Spleen (tissue), 11 donors: ENCODE measurements at regions not wholly inside any gene's neighbourhood (a gene's known extent, or its start where the extent isn't known, plus 50 kb on each side); places are given as distances from the start of the nearest gene placed in this dataset.

Experiments used
- DNase-seq: peaks from one replicate; pipeline ENCODE4 v3.0.0-alpha.2; 2020
- H3K27ac ChIP-seq, 8 donors: fragments of 200-600 bp; sonication (generic) in 7 of 8; 1 replicate in 4 of 8; 2 replicates in 4 of 8; pipeline versions ENCODE4 v1.5.0 to v1.8.0; 2016 to 2021; ENCODE audit warnings: inconsistent platforms in 4 of 8, mild to moderate bottlenecking in 4 of 8, moderate library complexity in 1 of 8
- H3K27me3 ChIP-seq, 7 donors: fragments of 200-600 bp; sonication (generic) in 6 of 7; replicated peaks in 1 of 7; 1 replicate in 4 of 7; 2 replicates in 3 of 7; pipeline versions ENCODE4 v1.5.0 to v1.8.0; 2016 to 2021; ENCODE audit warnings: inconsistent platforms in 3 of 7, mild to moderate bottlenecking in 1 of 7
- H3K36me3 ChIP-seq, 6 donors: fragments of 200-600 bp; sonication (generic) in 5 of 6; 1 replicate in 4 of 6; 2 replicates in 2 of 6; pipeline versions ENCODE4 v1.5.0 to v1.8.0; 2016 to 2021; ENCODE audit warnings: inconsistent platforms in 2 of 6
- H3K4me1 ChIP-seq, 6 donors: fragments of 200-600 bp; sonication (generic) in 5 of 6; 1 replicate in 3 of 6; 2 replicates in 3 of 6; pipeline versions ENCODE4 v1.5.0 to v1.8.0; 2016 to 2021; ENCODE audit warnings: inconsistent platforms in 3 of 6
- H3K4me3 ChIP-seq, 8 donors: fragments of 200-600 bp; sonication (generic) in 7 of 8; 1 replicate in 4 of 8; 2 replicates in 4 of 8; pipeline versions ENCODE4 v1.5.0 to v1.8.0; 2016 to 2021; ENCODE audit warnings: inconsistent platforms in 4 of 8, mild to moderate bottlenecking in 4 of 8, moderate library complexity in 2 of 8
- H3K9me3 ChIP-seq, 8 donors: fragments of 200-600 bp; sonication (generic) in 7 of 8; 1 replicate in 4 of 8; 2 replicates in 4 of 8; pipeline versions ENCODE4 v1.5.0 to v1.8.0; 2016 to 2021; ENCODE audit warnings: inconsistent platforms in 4 of 8
- POLR2A ChIP-seq, 3 donors: fragments of 450-650 bp; IDR thresholded peaks; one replicate each; pipeline ENCODE4 v1.5.1; 2017; ENCODE audit warnings: antibody characterized with exemption in 3 of 3, mild to moderate bottlenecking in 1 of 3
- POLR2AphosphoS5 ChIP-seq, 3 donors: sonication (generic); formaldehyde crosslinking; IDR thresholded peaks; one replicate each; pipeline ENCODE4 v1.5.1; 2017; ENCODE audit warnings: antibody characterized with exemption in 3 of 3
- WGBS, 5 donors: extraction: QIAGEN DNeasy Blood & Tissue Kit in 3 of 5; methylation state at CpG; one replicate each; pipeline versions ENCODE4 v1.1.5 to v1.1.7; 2013 to 2018; 5-methylcytosine and 5-hydroxymethylcytosine counted together
- intact Hi-C: fragments of 100-400 bp; cut with DNase I; formaldehyde crosslinking; loops from one replicate; pipeline ENCODE4 v1.15.0; 2023; ENCODE audit warnings: low total_unique reads
- TF ChIP-seq, protein P1 (sequence below), 11 experiments: fragments of 200-600 bp in 7 of 11; fragments of 450-650 bp in 4 of 11; sonication (generic) in 4 of 11; IDR thresholded peaks in 8 of 11; conservative IDR thresholded peaks in 3 of 11; 1 replicate in 7 of 11; 2 replicates in 4 of 11; pipeline versions ENCODE4 v1.4.0 to v1.8.0; 2016 to 2021; ENCODE audit warnings: antibody characterized with exemption in 11 of 11, inconsistent platforms in 4 of 11, mild to moderate bottlenecking in 1 of 11
- donor health status: healthy with polysubstance abuse.
- donor health status: DM: no; HTN: no; CAD: no; lungs with moderate emphysema.
- donor health status: DM: no; HTN: no; CAD: no.
- donor health status: Bipolar disorder and iron deficiency.
- donor health status: healthy.
- donor health status: DM: no; HTN: no; CAD: no.
- donor health status: DM: yes; HTN: yes; CAD: no.

DNA sequence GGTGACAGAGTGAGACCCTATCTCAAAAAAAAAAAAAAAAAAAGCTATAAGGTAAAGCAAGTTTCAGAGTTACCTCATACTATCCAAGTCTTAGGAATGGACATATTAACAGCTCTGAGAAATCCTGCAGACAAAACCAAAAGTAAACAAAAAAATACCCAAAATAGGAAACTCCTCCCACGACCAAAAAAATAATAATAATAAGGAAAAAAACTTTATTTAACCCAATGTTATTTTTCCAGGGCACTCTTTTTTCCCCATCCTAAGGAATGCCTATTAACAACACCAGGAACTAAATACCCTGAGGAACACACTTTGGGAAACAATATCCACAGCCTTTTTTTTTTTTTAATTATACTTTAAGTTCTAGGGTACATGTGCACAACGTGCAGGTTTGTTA lies 135.5 kb upstream of the CCND2 start:
- TF ChIP-seq POLR2A (IDR thresholded peaks at IDR 0.05): no peak
- TF ChIP-seq POLR2AphosphoS5 (IDR thresholded peaks at IDR 0.05): no peak
- TF ChIP-seq, protein P1, sequence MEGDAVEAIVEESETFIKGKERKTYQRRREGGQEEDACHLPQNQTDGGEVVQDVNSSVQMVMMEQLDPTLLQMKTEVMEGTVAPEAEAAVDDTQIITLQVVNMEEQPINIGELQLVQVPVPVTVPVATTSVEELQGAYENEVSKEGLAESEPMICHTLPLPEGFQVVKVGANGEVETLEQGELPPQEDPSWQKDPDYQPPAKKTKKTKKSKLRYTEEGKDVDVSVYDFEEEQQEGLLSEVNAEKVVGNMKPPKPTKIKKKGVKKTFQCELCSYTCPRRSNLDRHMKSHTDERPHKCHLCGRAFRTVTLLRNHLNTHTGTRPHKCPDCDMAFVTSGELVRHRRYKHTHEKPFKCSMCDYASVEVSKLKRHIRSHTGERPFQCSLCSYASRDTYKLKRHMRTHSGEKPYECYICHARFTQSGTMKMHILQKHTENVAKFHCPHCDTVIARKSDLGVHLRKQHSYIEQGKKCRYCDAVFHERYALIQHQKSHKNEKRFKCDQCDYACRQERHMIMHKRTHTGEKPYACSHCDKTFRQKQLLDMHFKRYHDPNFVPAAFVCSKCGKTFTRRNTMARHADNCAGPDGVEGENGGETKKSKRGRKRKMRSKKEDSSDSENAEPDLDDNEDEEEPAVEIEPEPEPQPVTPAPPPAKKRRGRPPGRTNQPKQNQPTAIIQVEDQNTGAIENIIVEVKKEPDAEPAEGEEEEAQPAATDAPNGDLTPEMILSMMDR (IDR thresholded peaks at IDR 0.05 in 8 of 11, conservative IDR thresholded peaks at IDR 0.05 in 3 of 11): no peak
- H3K9me3 ChIP-seq: no peaks in the 10 kb centered on the region
- H3K27me3 ChIP-seq: no peaks in the 10 kb centered on the region
- WGBS, 5 donors: 81 to 88% (median 83%) methylated on average over 2 of the region's 2 CpGs
- intact Hi-C loops: loop anchor here (10.0 kb wide), 1 partner anchor 127 kb away; no protein-coding TSS in a partner anchor
- no peak overlapping the region for H3K4me3 ChIP-seq
- H3K36me3 ChIP-seq: no peaks in the 10 kb centered on the region
- H3K4me1 ChIP-seq: peaks cover 11 to 61% (median 36%) of the 10 kb centered on the region in 6 donors
- no peak overlapping the region for H3K27ac ChIP-seq
- DNase-seq: no peak

DNA sequence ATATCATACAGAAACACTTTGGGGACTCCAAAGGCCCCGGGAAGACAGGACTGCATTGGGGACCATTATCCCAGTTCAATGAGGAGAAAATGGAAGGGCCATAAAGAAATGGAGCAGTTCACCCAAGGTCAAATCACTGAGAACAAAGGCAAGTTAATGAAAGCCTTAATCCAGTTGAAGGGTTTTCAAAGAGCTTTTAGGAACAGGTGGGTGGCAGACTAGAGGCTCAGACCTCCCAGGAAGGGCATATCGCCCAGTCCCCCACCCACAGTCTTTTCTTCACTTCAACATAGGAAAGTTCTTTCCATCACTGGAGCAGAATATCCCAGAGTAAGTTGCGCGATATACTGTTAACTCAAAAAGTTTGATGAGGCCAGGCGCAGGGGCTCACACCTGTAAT lies 136.1 kb upstream of the CCND2 start:
- H3K9me3 ChIP-seq: no peaks in the 10 kb centered on the region
- H3K27me3 ChIP-seq: no peaks in the 10 kb centered on the region
- DNase-seq: no peak
- TF ChIP-seq POLR2A (IDR thresholded peaks at IDR 0.05) (no peak), POLR2AphosphoS5 (IDR thresholded peaks at IDR 0.05) (no peak)
- TF ChIP-seq, protein P1 (IDR thresholded peaks at IDR 0.05 in 8 of 11, conservative IDR thresholded peaks at IDR 0.05 in 3 of 11): no peak
- no peak overlapping the region for H3K27ac ChIP-seq
- WGBS, 5 donors: 84 to 87% (median 86%) methylated on average over 5 of the region's 5 CpGs
- intact Hi-C loops: loop anchor here (10.0 kb wide), 1 partner anchor 127 kb away; no protein-coding TSS in a partner anchor
- no peak overlapping the region for H3K4me3 ChIP-seq
- H3K4me1 ChIP-seq: peaks cover 8 to 55% (median 31%) of the 10 kb centered on the region in 6 donors
- H3K36me3 ChIP-seq: no peaks in the 10 kb centered on the region

DNA sequence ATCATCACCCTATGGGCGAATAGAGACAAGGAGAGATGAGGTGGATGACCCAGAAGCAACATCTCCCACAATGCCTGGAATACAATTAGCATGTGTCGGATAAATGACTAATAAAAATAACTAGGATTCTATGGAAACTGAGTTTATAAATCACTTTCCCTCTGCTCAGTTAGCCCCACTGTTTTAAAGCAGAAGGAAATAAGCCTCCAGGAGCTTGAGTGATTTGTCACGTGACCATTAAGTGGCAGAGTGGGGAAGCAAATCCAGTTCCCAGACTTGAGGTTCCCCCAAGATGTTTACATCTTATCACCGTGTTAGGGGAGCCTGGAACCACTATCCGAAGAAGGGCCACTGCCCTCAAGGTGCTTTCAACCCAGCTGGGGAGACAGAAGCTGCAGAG lies 136.5 kb upstream of the CCND2 start:
- no peaks in the 10 kb centered on the region for H3K36me3 ChIP-seq
- peaks cover 6 to 51% (median 27%) of the 10 kb centered on the region in 6 donors for H3K4me1 ChIP-seq
- H3K4me3 ChIP-seq: no peak overlapping the region
- no peaks in the 10 kb centered on the region for H3K27me3 ChIP-seq
- no peaks in the 10 kb centered on the region for H3K9me3 ChIP-seq
- TF ChIP-seq, protein P1 (IDR thresholded peaks at IDR 0.05 in 8 of 11, conservative IDR thresholded peaks at IDR 0.05 in 3 of 11): no peak
- TF ChIP-seq POLR2A (IDR thresholded peaks at IDR 0.05) (no peak), POLR2AphosphoS5 (IDR thresholded peaks at IDR 0.05) (no peak)
- H3K27ac ChIP-seq: no peak overlapping the region
- no peak for DNase-seq
- intact Hi-C loops: loop anchor here (10.0 kb wide), 1 partner anchor 128 kb away; no protein-coding TSS in a partner anchor
- WGBS, 5 donors: 45 to 63% (median 56%) methylated on average over 5 of the region's 5 CpGs

DNA sequence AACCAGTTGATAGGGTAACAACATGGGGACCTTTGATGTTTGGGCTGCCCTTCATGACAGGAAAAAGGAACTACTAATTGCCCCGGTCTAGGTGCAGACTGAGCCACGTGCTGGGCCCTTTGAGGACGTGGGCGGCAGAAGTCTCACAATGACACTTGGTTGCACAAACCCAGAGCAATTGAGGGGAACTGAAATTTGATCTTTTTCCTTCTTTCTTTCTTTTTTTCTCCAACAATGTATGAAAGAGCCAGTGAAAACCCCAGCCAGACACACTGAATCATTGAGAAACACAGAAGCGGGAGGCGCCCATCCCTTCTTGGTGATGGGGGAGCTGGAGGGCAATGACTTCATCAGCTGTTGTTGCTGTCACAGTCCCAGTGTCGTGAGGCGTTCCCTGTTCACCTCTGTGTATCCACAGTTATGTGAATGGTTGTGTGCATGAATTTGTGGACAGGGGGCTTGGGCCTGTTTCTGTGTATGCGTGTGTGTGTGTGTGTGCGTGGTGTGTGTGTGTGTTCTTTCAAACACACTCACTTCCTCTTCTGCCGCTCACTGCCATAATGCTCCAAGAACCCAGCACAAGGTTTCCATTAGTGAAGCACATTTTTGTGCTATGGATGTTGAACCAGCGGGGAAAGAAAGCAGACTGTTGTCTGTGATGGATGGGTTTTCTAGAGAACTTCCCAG lies 137.5 kb upstream of the CCND2 start:
- no peak overlapping the region for H3K4me3 ChIP-seq
- peak overlapping the region in 4 of 8 donors; percentile 31 to 45 (median 42) for H3K27ac ChIP-seq
- H3K9me3 ChIP-seq: peaks cover 0 to 7% (median 5%) of the 10 kb centered on the region in 8 donors
- intact Hi-C loops: loop anchor here (10.0 kb wide), 1 partner anchor 129 kb away; no protein-coding TSS in a partner anchor
- DNase-seq: peak; percentile 87
- peaks cover 6 to 41% (median 26%) of the 10 kb centered on the region in 6 donors for H3K4me1 ChIP-seq
- no peak for TF ChIP-seq POLR2A (IDR thresholded peaks at IDR 0.05)
- WGBS, 5 donors: 23 to 38% (median 33%) methylated on average over 11 to 12 of the region's 12 CpGs
- no peaks in the 10 kb centered on the region for H3K27me3 ChIP-seq
- no peaks in the 10 kb centered on the region for H3K36me3 ChIP-seq
